Astrocyte (in vitro differentiated cells and primary cell): ENCODE measurements at regions not wholly inside any gene's neighbourhood (a gene's known extent, or its start where the extent isn't known, plus 50 kb on each side); places are given as distances from the start of the nearest gene placed in this dataset.

Experiments used
- EZH2 ChIP-seq: IDR thresholded peaks from 2 replicates; pipeline ENCODE4 v1.6.1; 2012; ENCODE audit warnings: mild to moderate bottlenecking, low read length, inconsistent platforms; ENCODE audit not compliant: insufficient read depth
- TF ChIP-seq, protein P1 (sequence below): IDR thresholded peaks from 2 replicates; pipeline ENCODE4 v1.5.1; 2011; ENCODE audit warnings: low read depth, mild to moderate bottlenecking, inconsistent platforms, low read length, moderate library complexity; ENCODE audit not compliant: insufficient read depth

DNA sequence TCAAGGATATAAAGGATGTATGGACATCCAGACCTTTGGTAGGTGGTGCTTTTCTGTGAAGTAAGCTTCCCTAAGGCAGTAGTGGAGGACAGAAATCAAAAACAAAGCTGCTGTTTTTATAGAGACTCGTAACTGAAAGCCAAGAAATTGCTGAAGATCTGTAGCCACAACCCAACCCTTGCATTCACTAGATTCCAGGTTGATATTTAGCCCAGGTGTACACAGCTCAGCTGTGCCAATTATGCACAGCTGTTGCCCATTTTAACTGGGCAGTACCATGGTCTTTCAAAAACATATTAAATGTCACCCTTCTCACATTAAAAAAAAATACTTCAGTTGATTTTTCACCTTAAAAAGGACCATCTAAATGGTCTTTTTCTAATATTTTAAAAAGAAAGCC, 75.8 kb downstream of the CNTN3 start:
- TF ChIP-seq, protein P1, sequence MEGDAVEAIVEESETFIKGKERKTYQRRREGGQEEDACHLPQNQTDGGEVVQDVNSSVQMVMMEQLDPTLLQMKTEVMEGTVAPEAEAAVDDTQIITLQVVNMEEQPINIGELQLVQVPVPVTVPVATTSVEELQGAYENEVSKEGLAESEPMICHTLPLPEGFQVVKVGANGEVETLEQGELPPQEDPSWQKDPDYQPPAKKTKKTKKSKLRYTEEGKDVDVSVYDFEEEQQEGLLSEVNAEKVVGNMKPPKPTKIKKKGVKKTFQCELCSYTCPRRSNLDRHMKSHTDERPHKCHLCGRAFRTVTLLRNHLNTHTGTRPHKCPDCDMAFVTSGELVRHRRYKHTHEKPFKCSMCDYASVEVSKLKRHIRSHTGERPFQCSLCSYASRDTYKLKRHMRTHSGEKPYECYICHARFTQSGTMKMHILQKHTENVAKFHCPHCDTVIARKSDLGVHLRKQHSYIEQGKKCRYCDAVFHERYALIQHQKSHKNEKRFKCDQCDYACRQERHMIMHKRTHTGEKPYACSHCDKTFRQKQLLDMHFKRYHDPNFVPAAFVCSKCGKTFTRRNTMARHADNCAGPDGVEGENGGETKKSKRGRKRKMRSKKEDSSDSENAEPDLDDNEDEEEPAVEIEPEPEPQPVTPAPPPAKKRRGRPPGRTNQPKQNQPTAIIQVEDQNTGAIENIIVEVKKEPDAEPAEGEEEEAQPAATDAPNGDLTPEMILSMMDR, result no peak
- no peak for TF ChIP-seq EZH2
